ENCODE measurements at regions not wholly inside any gene's neighbourhood (a gene's known extent, or its start where the extent isn't known, plus 50 kb on each side); places are given as distances from the start of the nearest gene placed in this dataset.

- TF ChIP-seq POLR2A (IDR thresholded peaks at IDR 0.05; ENCODE audit: extremely low read depth, insufficient read length) (no peak), MYC (IDR thresholded peaks at IDR 0.05; ENCODE audit: low read depth, low read length) (no peak)
- TF ChIP-seq, protein P1, sequence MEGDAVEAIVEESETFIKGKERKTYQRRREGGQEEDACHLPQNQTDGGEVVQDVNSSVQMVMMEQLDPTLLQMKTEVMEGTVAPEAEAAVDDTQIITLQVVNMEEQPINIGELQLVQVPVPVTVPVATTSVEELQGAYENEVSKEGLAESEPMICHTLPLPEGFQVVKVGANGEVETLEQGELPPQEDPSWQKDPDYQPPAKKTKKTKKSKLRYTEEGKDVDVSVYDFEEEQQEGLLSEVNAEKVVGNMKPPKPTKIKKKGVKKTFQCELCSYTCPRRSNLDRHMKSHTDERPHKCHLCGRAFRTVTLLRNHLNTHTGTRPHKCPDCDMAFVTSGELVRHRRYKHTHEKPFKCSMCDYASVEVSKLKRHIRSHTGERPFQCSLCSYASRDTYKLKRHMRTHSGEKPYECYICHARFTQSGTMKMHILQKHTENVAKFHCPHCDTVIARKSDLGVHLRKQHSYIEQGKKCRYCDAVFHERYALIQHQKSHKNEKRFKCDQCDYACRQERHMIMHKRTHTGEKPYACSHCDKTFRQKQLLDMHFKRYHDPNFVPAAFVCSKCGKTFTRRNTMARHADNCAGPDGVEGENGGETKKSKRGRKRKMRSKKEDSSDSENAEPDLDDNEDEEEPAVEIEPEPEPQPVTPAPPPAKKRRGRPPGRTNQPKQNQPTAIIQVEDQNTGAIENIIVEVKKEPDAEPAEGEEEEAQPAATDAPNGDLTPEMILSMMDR (IDR thresholded peaks at IDR 0.05; ENCODE audit: low read depth, low read length), result no peak
Observed at GRCh38 chr1:90474731-90475130, 242.4 kb downstream of the BARHL2 start.
